WERI-Rb-1 (cell line): ENCODE measurements at regions not wholly inside any gene's neighbourhood (a gene's known extent, or its start where the extent isn't known, plus 50 kb on each side); places are given as distances from the start of the nearest gene placed in this dataset.
A peak's percentile ranks its signal among the peaks of the same experiment; 100 is the strongest.

Experiments used
- DNase-seq: peaks from one replicate; pipeline ENCODE4 v3.0.0-alpha.2; 2020
- H3K27ac ChIP-seq: fragments of 250-450 bp; sonication (Bioruptor Pico); 2 replicates; pipeline ENCODE4 v1.5.1; 2020; ENCODE audit warnings: mild to moderate bottlenecking, moderate library complexity
- H3K27me3 ChIP-seq: fragments of 250-450 bp; sonication (Bioruptor Pico); 2 replicates; pipeline ENCODE4 v1.5.1; 2021; ENCODE audit warnings: mild to moderate bottlenecking, low read depth, moderate library complexity; ENCODE audit not compliant: insufficient read depth, severe bottlenecking
- H3K36me3 ChIP-seq: fragments of 250-450 bp; sonication (Bioruptor Pico); 2 replicates; pipeline ENCODE4 v1.5.1; 2020; ENCODE audit warnings: mild to moderate bottlenecking, moderate library complexity
- H3K4me3 ChIP-seq: 2 replicates; pipeline ENCODE4 v1.5.1; 2011; ENCODE audit warnings: low read depth, mild to moderate bottlenecking, control low read depth, low read length
- H3K9me3 ChIP-seq: fragments of 250-450 bp; sonication (Bioruptor Pico); 2 replicates; pipeline ENCODE4 v1.5.1; 2021; ENCODE audit warnings: mild to moderate bottlenecking, moderate library complexity; ENCODE audit not compliant: severe bottlenecking
- TF ChIP-seq, protein P1 (sequence below): IDR thresholded peaks from 2 replicates; pipeline ENCODE4 v1.5.1; 2011; ENCODE audit warnings: low read depth, mild to moderate bottlenecking, control low read depth, inconsistent platforms, low read length

DNA sequence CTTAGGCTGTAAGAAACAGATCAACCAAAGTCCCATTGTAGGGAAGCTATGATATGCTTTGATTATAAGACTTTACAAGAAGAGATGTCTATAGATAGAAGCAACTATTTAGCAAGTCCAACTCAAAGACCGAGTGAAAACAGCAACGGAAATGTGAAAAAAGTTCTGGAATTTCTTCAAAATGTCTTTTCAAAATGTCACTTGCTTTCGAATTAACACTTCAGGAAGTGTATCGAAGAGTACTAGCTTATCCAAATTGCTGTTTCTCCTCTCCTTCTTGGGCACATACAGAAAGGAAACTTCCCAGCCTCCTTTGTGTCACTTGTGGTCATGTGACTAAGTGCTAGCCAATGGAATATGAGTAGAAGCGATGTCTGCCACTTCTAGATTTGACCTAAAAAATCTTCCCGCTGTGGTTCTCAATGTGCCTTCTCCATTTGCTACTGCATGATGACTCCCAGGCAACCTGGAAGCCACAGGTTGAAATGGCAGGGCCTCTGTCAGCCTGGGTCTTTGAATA, 89.9 kb downstream of the TSEN15 start:
- TF ChIP-seq, protein P1, sequence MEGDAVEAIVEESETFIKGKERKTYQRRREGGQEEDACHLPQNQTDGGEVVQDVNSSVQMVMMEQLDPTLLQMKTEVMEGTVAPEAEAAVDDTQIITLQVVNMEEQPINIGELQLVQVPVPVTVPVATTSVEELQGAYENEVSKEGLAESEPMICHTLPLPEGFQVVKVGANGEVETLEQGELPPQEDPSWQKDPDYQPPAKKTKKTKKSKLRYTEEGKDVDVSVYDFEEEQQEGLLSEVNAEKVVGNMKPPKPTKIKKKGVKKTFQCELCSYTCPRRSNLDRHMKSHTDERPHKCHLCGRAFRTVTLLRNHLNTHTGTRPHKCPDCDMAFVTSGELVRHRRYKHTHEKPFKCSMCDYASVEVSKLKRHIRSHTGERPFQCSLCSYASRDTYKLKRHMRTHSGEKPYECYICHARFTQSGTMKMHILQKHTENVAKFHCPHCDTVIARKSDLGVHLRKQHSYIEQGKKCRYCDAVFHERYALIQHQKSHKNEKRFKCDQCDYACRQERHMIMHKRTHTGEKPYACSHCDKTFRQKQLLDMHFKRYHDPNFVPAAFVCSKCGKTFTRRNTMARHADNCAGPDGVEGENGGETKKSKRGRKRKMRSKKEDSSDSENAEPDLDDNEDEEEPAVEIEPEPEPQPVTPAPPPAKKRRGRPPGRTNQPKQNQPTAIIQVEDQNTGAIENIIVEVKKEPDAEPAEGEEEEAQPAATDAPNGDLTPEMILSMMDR, result no peak
- DNase-seq, result no peak
- H3K27me3 ChIP-seq, result no peaks in the 10 kb centered on the region

DNA sequence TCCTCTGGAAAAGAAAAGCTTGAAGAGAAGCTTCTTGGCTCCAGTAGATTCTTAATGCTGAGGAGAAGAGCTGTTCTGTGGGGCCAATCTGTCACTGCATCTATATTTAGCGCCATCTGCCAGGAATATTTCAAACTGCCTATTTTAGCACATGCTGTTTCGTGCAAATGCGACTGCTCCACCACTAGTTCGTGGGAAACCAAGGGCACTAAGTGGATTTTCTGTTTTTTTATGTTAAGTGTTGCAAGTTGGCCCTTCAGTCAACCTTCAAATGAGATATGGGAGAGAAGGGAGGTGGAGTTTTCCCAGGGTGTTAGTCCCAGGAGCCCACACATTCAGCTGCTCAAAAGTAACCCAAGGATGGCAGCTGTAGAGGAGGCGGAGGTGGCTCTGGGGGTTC, 91.9 kb downstream of the TSEN15 start:
- DNase-seq, result peak; percentile 29
- TF ChIP-seq, protein P1, result peak; percentile 30; the same call in 1 of the 2 replicates
- Histone ChIP-seq H3K27me3 (no peaks in the 10 kb centered on the region), H3K27ac (no peak overlapping the region; the same call in 1 of the 2 replicates), H3K36me3 (no peaks in the 10 kb centered on the region), H3K4me3 (no peak overlapping the region; the same call in 1 of the 2 replicates), H3K9me3 (no peaks in the 10 kb centered on the region)

More for the DNA sequence above, 89.9 kb downstream of the TSEN15 start:
- Histone ChIP-seq H3K36me3 (no peaks in the 10 kb centered on the region), H3K9me3 (peaks cover 1% of the 10 kb centered on the region), H3K4me3 (no peak overlapping the region), H3K27ac (no peak overlapping the region)

DNA sequence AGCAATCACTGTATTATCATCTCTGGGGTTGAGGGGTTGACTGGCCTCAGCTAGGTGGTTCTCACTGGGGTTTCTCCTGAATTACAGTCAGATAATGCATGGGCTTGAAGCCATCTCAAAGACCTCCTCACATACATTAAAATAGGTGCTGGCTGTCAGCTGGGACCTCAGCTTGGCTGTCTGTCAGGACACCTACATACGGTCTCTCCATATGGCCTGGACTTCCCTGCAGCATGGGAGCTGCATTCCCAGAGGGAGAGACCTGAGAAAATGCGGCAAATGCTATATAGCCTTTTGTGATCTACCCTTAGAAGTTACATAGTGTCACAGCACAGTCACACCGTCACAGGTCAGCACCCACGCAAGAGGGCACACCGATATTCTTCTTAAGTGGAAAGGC, 93.6 kb downstream of the TSEN15 start:
- H3K36me3 ChIP-seq, result no peaks in the 10 kb centered on the region
- no peak overlapping the region for H3K27ac ChIP-seq
- H3K27me3 ChIP-seq, result no peaks in the 10 kb centered on the region
- TF ChIP-seq, protein P1, result no peak
- H3K4me3 ChIP-seq, result no peak overlapping the region
- no peaks in the 10 kb centered on the region for H3K9me3 ChIP-seq
- no peak for DNase-seq

DNA sequence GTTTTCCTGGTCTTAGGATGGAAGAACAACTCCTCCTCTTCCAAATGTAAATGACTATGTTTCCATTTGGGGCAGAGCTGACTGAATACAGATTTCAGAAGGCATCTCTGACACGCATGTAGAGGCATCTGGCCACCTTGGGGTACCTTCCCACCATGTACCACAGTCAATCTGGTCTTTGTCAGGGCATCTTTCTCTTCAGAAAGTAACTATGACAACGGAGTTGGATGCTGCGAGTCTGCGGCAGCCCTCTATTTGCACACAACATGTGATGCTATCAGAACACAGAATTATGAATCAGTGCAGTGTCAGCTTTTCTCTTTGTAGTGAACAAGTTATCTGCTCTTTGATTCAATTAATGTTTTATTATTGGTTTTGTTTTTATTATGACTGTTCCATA, 94.7 kb downstream of the TSEN15 start:
- no peaks in the 10 kb centered on the region for H3K9me3 ChIP-seq
- TF ChIP-seq, protein P1, result no peak

DNA sequence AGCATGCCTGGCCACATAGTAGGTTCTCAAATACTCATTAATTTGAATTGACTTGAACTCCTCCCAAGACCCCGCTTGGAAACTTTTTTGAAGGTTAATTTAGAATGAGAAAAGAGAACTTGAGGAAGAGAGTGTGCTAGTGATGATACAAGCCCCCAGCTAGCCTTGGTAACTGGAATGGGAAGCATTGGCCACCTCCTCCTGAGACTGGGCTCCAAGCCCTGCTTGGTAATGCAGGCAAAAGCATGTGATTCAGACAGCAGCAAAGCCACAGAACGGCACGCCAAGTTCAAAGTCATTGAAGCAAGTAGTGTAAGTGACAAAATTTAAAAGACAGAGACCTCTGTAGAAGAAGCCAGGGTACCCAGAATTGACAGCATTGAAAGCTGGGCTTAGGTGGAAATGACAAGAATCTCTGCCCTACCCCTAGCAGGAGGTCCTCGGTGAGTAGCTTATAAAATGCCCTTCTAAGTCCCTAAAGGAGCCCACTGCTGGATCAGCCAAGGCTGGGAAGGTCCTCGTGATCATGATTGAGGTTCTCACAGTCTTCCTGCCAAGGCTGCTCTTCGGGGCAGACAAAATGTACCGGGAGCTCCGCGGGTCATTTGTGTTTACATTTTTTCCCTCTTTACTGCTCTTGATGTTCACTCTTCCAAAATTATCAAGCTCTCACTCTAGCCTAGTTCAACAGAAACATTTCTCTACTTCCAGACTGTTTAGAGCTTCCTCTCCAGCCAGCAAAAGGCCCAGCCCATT, 99.4 kb downstream of the TSEN15 start:
- H3K4me3 ChIP-seq, result no peak overlapping the region
- DNase-seq, result no peak
- H3K27me3 ChIP-seq, result no peaks in the 10 kb centered on the region
- no peaks in the 10 kb centered on the region for H3K9me3 ChIP-seq
- H3K36me3 ChIP-seq, result no peaks in the 10 kb centered on the region
- TF ChIP-seq, protein P1, result no peak
- H3K27ac ChIP-seq, result no peak overlapping the region

More for the DNA sequence above, 94.7 kb downstream of the TSEN15 start:
- Histone ChIP-seq H3K27ac (no peak overlapping the region), H3K27me3 (no peaks in the 10 kb centered on the region), H3K4me3 (no peak overlapping the region), H3K36me3 (no peaks in the 10 kb centered on the region)
- no peak for DNase-seq

DNA sequence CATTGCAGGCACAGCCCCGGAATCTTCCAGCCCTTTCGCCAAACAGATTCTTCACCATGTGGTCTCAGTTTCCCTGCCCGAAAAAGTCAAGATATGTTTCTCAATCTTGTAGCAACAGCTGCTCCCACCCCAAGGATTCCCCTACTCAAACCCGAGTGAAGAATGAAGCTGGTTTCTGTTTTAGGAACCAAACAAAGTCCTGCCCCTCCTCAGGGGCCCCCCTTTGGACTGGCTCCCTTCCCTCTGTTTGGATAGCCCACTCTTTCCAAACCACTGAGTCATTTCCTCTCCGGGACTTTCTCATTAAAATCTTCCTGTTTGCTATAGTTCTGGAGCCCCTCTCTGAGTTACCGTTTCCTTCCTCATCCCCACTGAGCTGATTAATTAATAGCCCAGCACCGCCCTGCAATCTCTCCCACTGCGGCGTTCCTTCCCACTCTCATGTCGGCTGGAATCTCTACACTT, 100.9 kb downstream of the TSEN15 start:
- no peaks in the 10 kb centered on the region for H3K27me3 ChIP-seq
- DNase-seq, result no peak
- no peak overlapping the region for H3K27ac ChIP-seq
- H3K36me3 ChIP-seq, result no peaks in the 10 kb centered on the region
- H3K4me3 ChIP-seq, result peak overlapping the region; percentile 57
- no peaks in the 10 kb centered on the region for H3K9me3 ChIP-seq
- TF ChIP-seq, protein P1, result no peak
